CD4-positive, alpha-beta T cell treated with Interleukin-21 for 1 hour (primary cell): ENCODE measurements at regions not wholly inside any gene's neighbourhood (a gene's known extent, or its start where the extent isn't known, plus 50 kb on each side); places are given as distances from the start of the nearest gene placed in this dataset.
"Not testable (repeated sequence)": the region's sequence is repeated elsewhere in the genome, so short reads cannot be mapped to it uniquely, and the experiment has no call there.

Source experiments
- DNase-seq: peaks from one replicate; pipeline ENCODE4 v3.0.0-alpha.2; 2020

DNA sequence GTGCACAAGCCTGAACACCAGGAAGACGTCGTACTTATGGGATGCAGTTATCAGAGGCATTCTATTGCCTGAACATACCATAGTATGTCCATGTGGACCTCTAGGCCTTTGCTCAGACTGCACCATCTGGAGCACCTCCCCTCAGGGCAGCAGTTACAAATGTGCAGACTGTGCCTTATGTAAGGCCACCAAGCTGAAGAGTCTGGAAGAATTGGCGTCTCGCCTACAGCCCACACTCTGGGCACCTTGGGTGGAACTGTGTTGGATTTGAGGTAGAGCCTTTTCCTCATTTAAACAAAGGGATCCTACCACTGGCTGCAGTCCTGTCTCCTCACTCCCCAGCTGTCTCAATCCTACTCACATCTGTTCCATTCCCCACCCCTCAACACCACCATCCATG lies 204.3 kb upstream of the FRMD6 start:
- DNase-seq = no peak

- no peak for DNase-seq
These were observed 202.7 kb upstream of the FRMD6 start for GRCh38 chr14:51448831-51449670.

DNA sequence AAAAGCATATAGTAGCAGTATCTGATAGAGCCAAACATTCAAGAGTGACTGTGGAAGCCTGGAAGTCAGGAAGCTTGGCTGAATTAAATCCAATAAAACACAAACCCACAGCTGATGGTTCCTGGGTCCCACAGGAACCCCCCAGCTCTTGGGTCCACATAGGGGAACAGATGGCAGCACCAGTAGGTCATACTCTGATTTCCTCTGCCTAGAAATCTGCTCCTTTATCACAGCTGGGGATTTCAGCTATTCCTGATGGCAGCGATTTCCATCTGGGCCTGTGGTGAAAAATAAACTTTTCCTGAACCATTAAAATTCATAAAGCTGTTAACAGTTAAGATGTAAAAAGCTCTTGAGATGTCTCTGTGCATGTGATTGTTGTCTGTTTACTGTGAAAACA lies 202.0 kb upstream of the FRMD6 start:
- DNase-seq = no peak

DNA sequence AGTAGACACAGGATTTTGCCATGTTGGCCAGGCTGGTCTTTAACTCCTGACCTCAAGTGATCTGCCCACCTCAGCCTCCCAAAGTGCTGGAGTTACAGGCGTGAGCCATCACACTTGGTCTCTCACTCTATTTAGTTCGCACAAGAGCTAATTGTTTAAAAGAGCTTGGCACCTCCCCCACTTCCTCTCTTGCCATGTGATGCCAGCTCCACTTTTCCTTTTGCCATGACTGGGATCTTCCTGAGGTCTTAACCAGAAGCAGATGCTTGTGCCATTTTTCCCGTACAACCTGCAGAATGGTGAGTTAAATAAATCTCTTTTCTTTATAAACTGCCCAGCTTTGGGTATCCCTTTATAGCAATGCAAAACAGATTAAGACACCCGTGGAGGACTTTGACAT lies 200.1 kb upstream of the FRMD6 start:
- no peak for DNase-seq

DNA sequence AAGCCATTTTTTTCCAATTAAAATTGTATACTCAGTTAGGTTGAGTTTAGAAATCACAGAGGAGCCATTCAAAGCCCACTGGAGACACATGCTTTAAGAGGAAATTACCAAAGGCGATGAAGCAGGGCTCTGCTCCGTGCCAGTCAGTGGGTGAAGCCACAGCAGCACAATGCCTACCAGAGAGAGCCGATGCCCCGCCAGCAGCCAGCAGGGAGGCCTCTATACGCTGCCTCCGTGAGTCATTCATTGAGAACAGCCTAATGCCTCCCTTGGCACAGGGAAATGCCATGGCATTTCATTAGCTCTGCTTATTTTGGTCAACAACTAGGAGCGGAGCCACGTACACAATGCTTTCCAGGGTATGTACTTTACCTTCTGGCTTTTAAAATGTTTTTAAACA lies 197.8 kb upstream of the FRMD6 start:
- no peak for DNase-seq

DNA sequence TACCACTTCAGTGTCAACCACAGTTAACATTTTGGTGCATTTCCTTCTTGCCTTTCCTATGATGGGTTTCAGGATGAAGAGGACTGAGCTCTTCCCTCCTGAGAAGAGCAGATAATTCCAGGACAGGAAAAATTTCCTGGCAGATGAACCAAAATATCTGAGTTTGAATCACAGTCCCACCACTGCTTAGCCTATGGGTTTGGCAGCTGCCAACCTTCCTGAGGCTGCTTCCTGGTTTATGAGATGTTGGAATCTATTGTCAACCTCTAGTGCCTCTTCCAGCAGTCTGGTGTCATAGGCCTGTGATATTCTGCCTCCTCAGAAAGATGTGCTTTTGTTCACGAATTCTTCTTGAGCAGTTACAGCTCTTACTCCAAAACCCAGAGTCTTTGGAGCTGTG lies 197.4 kb upstream of the FRMD6 start:
- no peak for DNase-seq

DNA sequence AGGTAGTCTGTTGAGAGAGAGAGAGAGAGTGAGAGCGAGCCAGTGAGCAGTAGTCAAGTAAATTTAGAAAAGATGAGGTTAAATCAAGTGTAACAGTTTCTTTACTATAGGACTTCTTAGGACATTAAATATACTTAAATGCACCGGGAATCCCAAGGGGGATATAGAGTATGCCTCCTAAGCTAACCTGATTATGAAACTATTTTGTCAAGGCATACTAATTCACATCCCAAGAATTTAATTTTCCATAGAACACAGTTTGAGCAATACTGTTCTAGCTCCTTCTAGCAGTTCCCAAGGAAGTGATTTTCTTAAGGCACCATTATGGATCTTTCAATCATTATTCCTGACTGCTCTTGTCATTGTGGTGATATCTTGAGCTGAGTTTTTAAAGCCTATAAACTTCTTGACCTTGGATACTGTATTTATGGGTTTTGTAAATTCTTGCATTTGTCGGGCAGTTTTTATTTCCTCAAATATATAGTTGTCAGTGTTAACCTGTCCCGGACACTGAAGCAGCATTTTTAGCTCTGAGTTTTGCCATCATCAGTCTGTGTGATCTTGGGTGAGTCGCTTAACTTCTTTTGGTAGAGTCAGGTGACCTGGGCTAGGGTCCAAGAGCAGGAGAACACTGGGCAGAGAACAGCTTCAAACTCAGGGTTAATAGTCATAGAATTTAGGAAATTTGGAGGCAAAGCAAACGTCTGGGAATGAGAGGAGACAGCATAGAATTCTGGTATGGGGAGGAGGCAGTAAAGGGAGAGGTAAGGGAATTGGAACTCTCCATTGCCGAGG lies 196.5 kb upstream of the FRMD6 start:
- DNase-seq = no peak

- no peak for DNase-seq
These were observed 193.7 kb upstream of the FRMD6 start for GRCh38 chr14:51457843-51458562.

- no peak for DNase-seq
These were observed 193.2 kb upstream of the FRMD6 start for GRCh38 chr14:51458563-51458955.

DNA sequence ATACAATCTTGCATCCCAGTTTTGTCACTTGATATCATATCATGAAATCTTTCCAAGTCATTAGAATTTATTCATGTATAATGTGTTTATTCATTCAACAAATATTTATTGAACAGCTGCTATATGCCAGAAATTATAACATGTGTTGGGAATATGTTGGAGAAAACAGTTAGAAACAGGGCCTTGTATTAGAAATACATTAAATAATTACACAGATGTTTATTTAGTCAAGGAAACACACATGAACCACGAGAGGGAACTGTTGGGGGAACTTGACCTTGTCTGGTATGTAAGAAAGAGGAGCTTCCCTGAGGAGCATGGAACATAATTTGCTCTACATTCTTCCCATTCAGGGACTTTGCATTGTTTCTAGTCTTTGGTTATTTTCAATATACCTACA lies 191.7 kb upstream of the FRMD6 start:
- no peak for DNase-seq

- DNase-seq = no peak
These were observed 189.5 kb upstream of the FRMD6 start for GRCh38 chr14:51462182-51462581.

DNA sequence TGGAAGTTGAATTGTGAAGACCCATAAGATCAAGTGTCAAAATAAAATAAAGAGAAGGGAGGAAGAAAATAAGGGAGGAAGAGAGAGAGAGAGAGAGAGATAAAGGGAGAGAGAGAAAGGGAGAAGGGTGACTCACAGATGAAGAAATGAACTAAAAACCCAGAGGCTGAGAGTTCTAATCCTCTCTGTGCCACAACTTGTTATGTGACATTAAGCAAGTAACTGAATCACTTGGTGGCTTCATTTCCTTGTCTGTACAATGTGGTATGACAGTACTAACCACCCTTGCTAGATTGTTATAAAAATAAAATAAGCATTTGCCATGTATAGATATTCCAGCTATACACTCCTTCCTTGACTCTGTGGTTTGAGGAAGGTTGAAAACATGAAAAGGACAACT lies 189.0 kb upstream of the FRMD6 start:
- DNase-seq = no peak

DNA sequence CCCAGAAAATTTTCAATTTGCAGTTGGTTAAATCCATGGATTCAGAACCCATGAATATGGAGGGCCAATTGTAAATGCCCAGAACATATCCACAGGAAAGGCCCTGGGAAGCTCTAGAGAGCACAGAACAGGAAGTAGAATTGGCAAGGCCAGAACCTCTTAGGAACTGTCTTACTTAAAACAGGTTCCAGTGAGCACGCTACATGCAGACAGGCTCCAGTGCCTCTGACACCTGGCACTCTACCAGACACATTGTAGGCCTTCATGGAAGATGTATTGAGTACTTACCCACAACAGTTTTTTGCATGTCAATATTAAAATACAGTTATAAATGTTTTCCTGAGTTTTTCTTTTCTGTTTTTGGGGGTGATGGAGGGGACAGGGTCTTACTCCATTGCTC lies 188.2 kb upstream of the FRMD6 start:
- no peak for DNase-seq

GRCh38 chr14:51464411-51464810 lies 187.3 kb upstream of the FRMD6 start:
- DNase-seq = no peak

GRCh38 chr14:51465486-51465885 lies 186.2 kb upstream of the FRMD6 start:
- DNase-seq = no peak

DNA sequence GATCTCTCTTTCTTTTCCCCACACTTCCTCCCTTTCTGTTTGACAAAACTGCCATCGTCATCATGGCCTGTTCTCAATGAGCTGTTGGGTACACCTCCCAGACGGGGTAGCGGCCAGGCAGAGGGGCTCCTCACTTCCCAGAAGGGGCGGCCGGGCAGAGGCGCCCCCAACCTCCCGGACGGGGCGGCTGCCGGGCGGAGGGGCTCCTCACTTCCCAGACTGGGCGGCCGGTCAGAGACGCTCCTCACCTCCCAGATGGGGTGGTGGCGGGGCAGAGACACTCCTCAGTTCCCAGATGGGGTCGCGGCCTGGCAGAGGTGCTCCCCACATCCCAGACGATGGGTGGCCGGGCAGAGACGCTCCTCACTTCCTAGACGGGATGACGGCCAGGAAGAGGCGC lies 184.3 kb upstream of the FRMD6 start:
- not testable (repeated sequence) for DNase-seq

- no peak for DNase-seq
These were observed 183.2 kb upstream of the FRMD6 start for GRCh38 chr14:51468523-51468922.

DNA sequence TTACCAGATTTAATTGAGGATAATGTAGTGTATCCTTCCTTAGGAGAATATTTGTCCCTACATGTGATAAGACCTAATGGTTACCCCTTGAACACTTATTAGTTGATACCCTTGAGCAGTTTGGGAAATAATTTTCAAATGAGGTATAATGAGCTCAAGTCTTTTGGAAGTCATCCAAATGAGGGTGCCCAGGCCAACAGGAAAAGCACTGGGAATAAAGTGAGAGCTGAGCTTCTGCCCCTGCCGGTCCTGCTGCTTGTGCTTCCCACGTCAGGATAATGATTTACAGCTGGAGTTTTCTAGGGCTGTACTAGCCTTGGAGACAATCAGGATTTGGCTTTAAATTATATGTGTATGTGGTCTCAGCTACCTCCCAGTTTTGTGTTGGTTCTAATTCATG lies 178.8 kb upstream of the FRMD6 start:
- DNase-seq = no peak

DNA sequence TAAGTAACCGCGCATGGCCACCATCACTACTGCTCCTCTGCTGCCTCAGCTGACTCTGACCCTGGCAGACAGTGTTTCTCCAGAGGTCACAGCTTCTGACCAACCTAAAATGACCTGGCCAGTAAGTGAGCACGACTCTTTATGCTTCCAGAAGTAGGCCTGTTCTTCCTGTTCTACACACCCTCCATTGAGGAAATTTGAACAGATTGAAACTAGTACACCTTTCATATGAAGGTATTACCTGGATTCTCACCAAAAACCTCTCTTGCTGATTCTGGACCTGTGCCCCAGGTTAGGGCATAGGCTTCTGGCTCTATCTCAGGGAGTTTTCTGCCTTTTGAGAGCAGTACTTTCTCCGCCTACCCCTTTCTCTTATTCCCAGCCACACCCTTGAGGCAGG lies 178.4 kb upstream of the FRMD6 start:
- no peak for DNase-seq

- no peak for DNase-seq
These were observed 177.7 kb upstream of the FRMD6 start for GRCh38 chr14:51473808-51474565.

- DNase-seq = no peak
These were observed 176.9 kb upstream of the FRMD6 start for GRCh38 chr14:51474854-51475253.

DNA sequence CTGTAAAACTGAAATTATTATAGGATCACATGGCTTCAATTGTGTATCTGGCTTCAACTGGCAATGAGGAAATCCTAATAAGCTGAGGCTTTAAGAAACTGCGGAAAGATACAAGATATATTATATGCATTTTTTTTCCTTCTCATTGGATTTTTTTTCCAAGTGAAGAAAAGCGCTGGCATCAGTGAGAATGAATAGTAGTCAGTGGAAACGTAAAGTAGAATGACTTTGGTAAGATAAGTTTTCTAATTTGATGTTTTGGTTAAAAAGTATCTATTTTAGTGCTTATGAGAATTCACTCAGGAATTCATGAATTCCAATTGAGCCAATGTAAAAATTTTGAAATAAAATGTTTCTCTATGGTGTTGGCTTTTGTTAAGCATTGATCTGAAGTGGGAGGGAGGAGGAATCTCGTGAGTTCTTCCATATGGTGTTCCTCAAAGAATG lies 173.5 kb upstream of the FRMD6 start:
- DNase-seq = no peak
